Caco-2 (cell line): ENCODE measurements at regions not wholly inside any gene's neighbourhood (a gene's known extent, or its start where the extent isn't known, plus 50 kb on each side); places are given as distances from the start of the nearest gene placed in this dataset.

Experiments
- BruUV-seq: library from RNA; stranded (reverse); fragments of 400-500 nt; replicated peaks from 2 replicates; lab custom pipeline; 2021; lab: Mats Ljungman, UMichigan
- CTCF ChIA-PET: fragments of 300-600 bp; sonication (Branson Sonifier 250); formaldehyde crosslinking; loops from one replicate; lab custom pipeline; 2022; ENCODE audit warnings: antibody characterized with exemption; lab: Charles Lee
- POLR2A ChIA-PET: fragments of 300-600 bp; sonication (Branson Sonifier 250); formaldehyde crosslinking; loops from one replicate; lab custom pipeline; 2022; ENCODE audit warnings: antibody characterized with exemption; lab: Charles Lee
- DNase-seq, 2 experiments: peaks; one replicate each; pipeline versions ENCODE4 v3.0.0 to v3.0.0-alpha.2; 2020 to 2022
- H3K27me3 ChIP-seq: replicated peaks from 2 replicates; pipeline ENCODE4 v1.6.0; 2011; ENCODE audit warnings: low read length; ENCODE audit not compliant: control insufficient read depth, insufficient read depth
- H3K36me3 ChIP-seq: 2 replicates; pipeline ENCODE4 v1.5.1; 2011; ENCODE audit warnings: low read length; ENCODE audit not compliant: control insufficient read depth, insufficient read depth
- H3K4me1 ChIP-seq: fragments of 250-450 bp; sonication (Bioruptor Pico); 2 replicates; pipeline ENCODE4 v1.5.1; 2020; ENCODE audit warnings: mild to moderate bottlenecking
- H3K4me3 ChIP-seq: 2 replicates; pipeline ENCODE4 v1.5.1; 2011; ENCODE audit warnings: low read depth, mild to moderate bottlenecking, control low read depth, low read length
- H3K9me3 ChIP-seq: fragments of 250-450 bp; sonication (Bioruptor Pico); 2 replicates; pipeline ENCODE4 v1.5.1; 2020; ENCODE audit warnings: mild to moderate bottlenecking, moderate library complexity
- H3K27ac Mint-ChIP-seq: one replicate; pipeline ENCODE4 v1.8.0; 2022; ENCODE audit warnings: mixed read lengths; ENCODE audit not compliant: unreplicated experiment
- H3K27me3 Mint-ChIP-seq: one replicate; pipeline ENCODE4 v1.8.0; 2022; ENCODE audit warnings: mixed read lengths; ENCODE audit not compliant: insufficient read depth, unreplicated experiment
- H3K36me3 Mint-ChIP-seq: one replicate; pipeline ENCODE4 v1.8.0; 2022; ENCODE audit warnings: mild to moderate bottlenecking, mixed read lengths; ENCODE audit not compliant: insufficient read depth, unreplicated experiment
- H3K4me1 Mint-ChIP-seq: one replicate; pipeline ENCODE4 v1.8.0; 2022; ENCODE audit warnings: low read depth, mixed read lengths; ENCODE audit not compliant: unreplicated experiment
- H3K4me3 Mint-ChIP-seq: one replicate; pipeline ENCODE4 v1.8.0; 2022; ENCODE audit warnings: mild to moderate bottlenecking, moderate library complexity, mixed read lengths; ENCODE audit not compliant: unreplicated experiment
- H3K9me3 Mint-ChIP-seq: one replicate; pipeline ENCODE4 v1.8.0; 2022; ENCODE audit warnings: mixed read lengths; ENCODE audit not compliant: unreplicated experiment
- intact Hi-C: fragments of 100-400 bp; cut with micrococcal nuclease; formaldehyde crosslinking; loops from one replicate; pipeline ENCODE4 v1.10.0; 2022; ENCODE audit not compliant: unreplicated experiment
- TF ChIP-seq, protein P1 (sequence below), 2 experiments: fragments of 200-600 bp in 1 of 2; IDR thresholded peaks; 1 replicate in 1 of 2; 2 replicates in 1 of 2; pipeline versions ENCODE4 v1.5.1 to v1.8.0; 2011 to 2022; ENCODE audit warnings: antibody characterized with exemption in 1 of 2, control low read depth in 1 of 2, inconsistent platforms in 1 of 2, low read depth in 1 of 2, low read length in 1 of 2, mild to moderate bottlenecking in 1 of 2, moderate library complexity in 1 of 2; ENCODE audit not compliant: insufficient read depth in 1 of 2, severe bottlenecking in 1 of 2, unreplicated experiment in 1 of 2

DNA sequence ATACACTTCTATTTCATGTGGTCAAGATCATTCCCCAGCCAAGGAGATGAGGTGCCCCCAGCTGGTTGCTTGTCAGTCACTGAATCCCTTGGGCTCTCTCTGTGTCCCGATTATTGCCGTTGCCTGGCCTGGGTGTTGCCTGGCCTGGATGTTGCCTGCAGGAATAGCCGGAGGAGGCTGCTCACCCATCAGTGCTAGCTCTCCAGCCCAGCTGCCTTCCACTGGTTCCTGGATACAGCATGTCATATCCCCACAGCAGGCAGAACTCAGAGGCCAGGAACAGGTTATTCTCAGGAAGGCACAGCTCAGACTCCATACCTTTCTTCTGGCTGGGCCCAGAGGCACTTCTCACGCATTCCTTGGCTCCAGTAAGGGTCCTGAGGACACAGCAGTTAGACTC is 542.1 kb upstream of the MGMT start:
- DNase-seq, result no peak
- Histone ChIP-seq H3K4me1 (no peaks in the 10 kb centered on the region), H3K4me3 (no peak overlapping the region), H3K9me3 (0 out of 2 replicates have a peak, but pooled peaks cover 4% of the 10 kb centered on the region), H3K36me3 (no peaks in the 10 kb centered on the region), H3K27me3 (no peaks in the 10 kb centered on the region)
- no peak overlapping the region for H3K4me3 Mint-ChIP-seq
- H3K27me3 Mint-ChIP-seq, result peaks cover 13% of the 10 kb centered on the region
- TF ChIP-seq, protein P1, sequence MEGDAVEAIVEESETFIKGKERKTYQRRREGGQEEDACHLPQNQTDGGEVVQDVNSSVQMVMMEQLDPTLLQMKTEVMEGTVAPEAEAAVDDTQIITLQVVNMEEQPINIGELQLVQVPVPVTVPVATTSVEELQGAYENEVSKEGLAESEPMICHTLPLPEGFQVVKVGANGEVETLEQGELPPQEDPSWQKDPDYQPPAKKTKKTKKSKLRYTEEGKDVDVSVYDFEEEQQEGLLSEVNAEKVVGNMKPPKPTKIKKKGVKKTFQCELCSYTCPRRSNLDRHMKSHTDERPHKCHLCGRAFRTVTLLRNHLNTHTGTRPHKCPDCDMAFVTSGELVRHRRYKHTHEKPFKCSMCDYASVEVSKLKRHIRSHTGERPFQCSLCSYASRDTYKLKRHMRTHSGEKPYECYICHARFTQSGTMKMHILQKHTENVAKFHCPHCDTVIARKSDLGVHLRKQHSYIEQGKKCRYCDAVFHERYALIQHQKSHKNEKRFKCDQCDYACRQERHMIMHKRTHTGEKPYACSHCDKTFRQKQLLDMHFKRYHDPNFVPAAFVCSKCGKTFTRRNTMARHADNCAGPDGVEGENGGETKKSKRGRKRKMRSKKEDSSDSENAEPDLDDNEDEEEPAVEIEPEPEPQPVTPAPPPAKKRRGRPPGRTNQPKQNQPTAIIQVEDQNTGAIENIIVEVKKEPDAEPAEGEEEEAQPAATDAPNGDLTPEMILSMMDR (IDR thresholded peaks at IDR 0.05; ENCODE audit: insufficient read depth in 1 of 2, low read depth in 1 of 2, low read length in 1 of 2, severe bottlenecking in 1 of 2, unreplicated experiment in 1 of 2), result no peak
- ChIA-PET CTCF (no interaction called here), POLR2A (no interaction called here)
- BruUV-seq, result no TSS peak
- peaks cover 10% of the 10 kb centered on the region for H3K9me3 Mint-ChIP-seq
- H3K27ac Mint-ChIP-seq, result no peak overlapping the region
- no peaks in the 10 kb centered on the region for H3K4me1 Mint-ChIP-seq
- no peaks in the 10 kb centered on the region for H3K36me3 Mint-ChIP-seq
- intact Hi-C loops, result no loop called here

GRCh38 chr10:128926711-128927110 is 540.3 kb upstream of the MGMT start:
- no peak overlapping the region for H3K4me3 ChIP-seq
- ChIA-PET CTCF (no interaction called here), POLR2A (no interaction called here)
- peaks cover 10% of the 10 kb centered on the region for H3K9me3 Mint-ChIP-seq
- H3K36me3 ChIP-seq, result no peaks in the 10 kb centered on the region
- no peak overlapping the region for H3K27ac Mint-ChIP-seq
- 0 out of 2 replicates have a peak, but pooled peaks cover 4% of the 10 kb centered on the region for H3K9me3 ChIP-seq
- peaks cover 17% of the 10 kb centered on the region for H3K27me3 Mint-ChIP-seq
- no peaks in the 10 kb centered on the region for H3K4me1 ChIP-seq
- intact Hi-C loops, result no loop called here
- DNase-seq, result no peak
- no peak overlapping the region for H3K4me3 Mint-ChIP-seq
- TF ChIP-seq, protein P1 (IDR thresholded peaks at IDR 0.05; ENCODE audit: insufficient read depth in 1 of 2, low read depth in 1 of 2, low read length in 1 of 2, severe bottlenecking in 1 of 2, unreplicated experiment in 1 of 2), result no peak
- H3K36me3 Mint-ChIP-seq, result no peaks in the 10 kb centered on the region
- no peaks in the 10 kb centered on the region for H3K4me1 Mint-ChIP-seq
- no peaks in the 10 kb centered on the region for H3K27me3 ChIP-seq
- no TSS peak for BruUV-seq

DNA sequence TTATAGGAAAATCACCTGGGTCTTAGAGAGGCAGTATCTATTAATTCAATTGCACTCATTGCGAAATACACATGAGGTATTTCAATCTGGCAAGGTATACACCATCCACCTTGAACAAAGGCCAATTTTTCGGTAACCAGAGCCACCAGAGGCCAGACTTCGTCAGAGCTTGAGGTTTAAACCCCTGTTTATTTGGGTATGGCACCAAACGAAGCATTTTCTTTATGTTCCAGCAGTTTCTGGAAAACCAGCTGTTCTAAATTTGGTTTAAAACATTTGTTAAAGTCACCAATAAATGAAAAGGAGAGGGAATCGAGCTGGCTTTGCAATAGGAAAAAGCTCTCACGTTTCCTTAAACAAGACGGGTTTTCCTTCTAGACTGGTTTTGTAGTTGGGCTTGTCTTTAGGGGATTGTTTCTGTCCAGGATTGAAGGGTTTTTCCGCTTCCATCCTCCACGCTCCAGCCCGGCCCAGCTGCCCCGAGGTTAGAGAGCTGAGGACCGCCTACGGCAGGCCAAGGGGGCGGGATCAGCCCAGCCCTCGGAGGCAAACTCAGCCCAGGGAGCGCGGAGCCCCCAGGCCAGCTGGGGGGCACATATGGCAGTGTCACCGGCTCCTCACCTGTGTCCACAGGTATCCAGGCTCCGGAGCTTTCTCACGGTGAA is 539.4 kb upstream of the MGMT start:
- Mint-ChIP-seq H3K36me3 (no peaks in the 10 kb centered on the region), H3K4me3 (no peak overlapping the region), H3K4me1 (no peaks in the 10 kb centered on the region), H3K9me3 (peaks cover 10% of the 10 kb centered on the region), H3K27me3 (peaks cover 17% of the 10 kb centered on the region), H3K27ac (no peak overlapping the region)
- no peak overlapping the region for H3K4me3 ChIP-seq
- CTCF ChIA-PET, result no interaction called here
- intact Hi-C loops, result no loop called here
- H3K27me3 ChIP-seq, result no peaks in the 10 kb centered on the region
- H3K4me1 ChIP-seq, result no peaks in the 10 kb centered on the region
- DNase-seq, result no peak
- TF ChIP-seq, protein P1 (IDR thresholded peaks at IDR 0.05; ENCODE audit: insufficient read depth in 1 of 2, low read depth in 1 of 2, low read length in 1 of 2, severe bottlenecking in 1 of 2, unreplicated experiment in 1 of 2), result no peak
- POLR2A ChIA-PET, result no interaction called here
- 0 out of 2 replicates have a peak, but pooled peaks cover 4% of the 10 kb centered on the region for H3K9me3 ChIP-seq
- no TSS peak for BruUV-seq
- H3K36me3 ChIP-seq, result no peaks in the 10 kb centered on the region
